ENCODE measurements at regions not wholly inside any gene's neighbourhood (a gene's known extent, or its start where the extent isn't known, plus 50 kb on each side); places are given as distances from the start of the nearest gene placed in this dataset.

- Mint-ChIP-seq H3K9me3 (no peaks in the 10 kb centered on the region), H3K4me1 (ENCODE audit: low read depth) (no peaks in the 10 kb centered on the region), H3K4me3 (ENCODE audit: low read depth) (no peak overlapping the region), H3K27ac (no peak overlapping the region), H3K27me3 (ENCODE audit: low read depth) (peaks cover 15% of the 10 kb centered on the region), H3K36me3 (ENCODE audit: low read depth) (no peaks in the 10 kb centered on the region)
- DNase-seq (ENCODE audit: low spot score): no peak
- intact Hi-C loops (cut with micrococcal nuclease): no loop called here
These were observed 76.9 kb downstream of the FAM50B start for GRCh38 chr6:3926150-3926482.

- no peak for DNase-seq (ENCODE audit: low spot score)
- peaks cover 7% of the 10 kb centered on the region for H3K27me3 Mint-ChIP-seq (ENCODE audit: low read depth)
- H3K27ac Mint-ChIP-seq: no peak overlapping the region
- H3K36me3 Mint-ChIP-seq (ENCODE audit: low read depth): no peaks in the 10 kb centered on the region
- H3K9me3 Mint-ChIP-seq: no peaks in the 10 kb centered on the region
- no peaks in the 10 kb centered on the region for H3K4me1 Mint-ChIP-seq (ENCODE audit: low read depth)
- no peak overlapping the region for H3K4me3 Mint-ChIP-seq (ENCODE audit: low read depth)
- intact Hi-C loops (cut with micrococcal nuclease): no loop called here
These were observed 78.9 kb downstream of the FAM50B start for GRCh38 chr6:3928111-3928510.

GRCh38 chr6:3929281-3929798 is 80.2 kb downstream of the FAM50B start:
- Mint-ChIP-seq H3K4me1 (ENCODE audit: low read depth) (no peaks in the 10 kb centered on the region), H3K36me3 (ENCODE audit: low read depth) (no peaks in the 10 kb centered on the region), H3K4me3 (ENCODE audit: low read depth) (no peak overlapping the region), H3K9me3 (no peaks in the 10 kb centered on the region), H3K27me3 (ENCODE audit: low read depth) (peaks cover 5% of the 10 kb centered on the region), H3K27ac (no peak overlapping the region)
- intact Hi-C loops (cut with micrococcal nuclease): no loop called here
- no peak for DNase-seq (ENCODE audit: low spot score)

GRCh38 chr6:3937438-3937837 is 88.3 kb downstream of the FAM50B start:
- intact Hi-C loops (cut with micrococcal nuclease): no loop called here
- Mint-ChIP-seq H3K27ac (no peak overlapping the region), H3K36me3 (ENCODE audit: low read depth) (no peaks in the 10 kb centered on the region), H3K4me1 (ENCODE audit: low read depth) (no peaks in the 10 kb centered on the region), H3K4me3 (ENCODE audit: low read depth) (no peak overlapping the region), H3K27me3 (ENCODE audit: low read depth) (peaks cover 34% of the 10 kb centered on the region), H3K9me3 (no peaks in the 10 kb centered on the region)
- no peak for DNase-seq (ENCODE audit: low spot score)

- no peaks in the 10 kb centered on the region for H3K4me1 Mint-ChIP-seq (ENCODE audit: low read depth)
- H3K4me3 Mint-ChIP-seq (ENCODE audit: low read depth): no peak overlapping the region
- H3K9me3 Mint-ChIP-seq: no peaks in the 10 kb centered on the region
- H3K36me3 Mint-ChIP-seq (ENCODE audit: low read depth): no peaks in the 10 kb centered on the region
- no peak for DNase-seq (ENCODE audit: low spot score)
- intact Hi-C loops (cut with micrococcal nuclease): no loop called here
- no peak overlapping the region for H3K27ac Mint-ChIP-seq
- peaks cover 35% of the 10 kb centered on the region for H3K27me3 Mint-ChIP-seq (ENCODE audit: low read depth)
These were observed 89.7 kb downstream of the FAM50B start for GRCh38 chr6:3938715-3939367.

- Mint-ChIP-seq H3K4me1 (ENCODE audit: low read depth) (no peaks in the 10 kb centered on the region), H3K4me3 (ENCODE audit: low read depth) (no peak overlapping the region), H3K9me3 (no peaks in the 10 kb centered on the region), H3K27me3 (ENCODE audit: low read depth) (peaks cover 35% of the 10 kb centered on the region), H3K27ac (no peak overlapping the region), H3K36me3 (ENCODE audit: low read depth) (no peaks in the 10 kb centered on the region)
- DNase-seq (ENCODE audit: low spot score): no peak
- intact Hi-C loops (cut with micrococcal nuclease): no loop called here
These were observed 90.3 kb downstream of the FAM50B start for GRCh38 chr6:3939368-3939958.

- no peak overlapping the region for H3K4me3 Mint-ChIP-seq (ENCODE audit: low read depth)
- no peak overlapping the region for H3K27ac Mint-ChIP-seq
- H3K36me3 Mint-ChIP-seq (ENCODE audit: low read depth): no peaks in the 10 kb centered on the region
- intact Hi-C loops (cut with micrococcal nuclease): no loop called here
- DNase-seq (ENCODE audit: low spot score): no peak
- H3K4me1 Mint-ChIP-seq (ENCODE audit: low read depth): no peaks in the 10 kb centered on the region
- H3K9me3 Mint-ChIP-seq: no peaks in the 10 kb centered on the region
- H3K27me3 Mint-ChIP-seq (ENCODE audit: low read depth): peaks cover 36% of the 10 kb centered on the region
These were observed 90.8 kb downstream of the FAM50B start for GRCh38 chr6:3939964-3940363.

GRCh38 chr6:3940703-3941102 is 91.5 kb downstream of the FAM50B start:
- Mint-ChIP-seq H3K4me3 (ENCODE audit: low read depth) (no peak overlapping the region), H3K36me3 (ENCODE audit: low read depth) (no peaks in the 10 kb centered on the region), H3K9me3 (no peaks in the 10 kb centered on the region), H3K27me3 (ENCODE audit: low read depth) (peaks cover 37% of the 10 kb centered on the region), H3K27ac (no peak overlapping the region), H3K4me1 (ENCODE audit: low read depth) (no peaks in the 10 kb centered on the region)
- no peak for DNase-seq (ENCODE audit: low spot score)
- intact Hi-C loops (cut with micrococcal nuclease): no loop called here

GRCh38 chr6:3943331-3943765 is 94.2 kb downstream of the FAM50B start:
- no peak for DNase-seq (ENCODE audit: low spot score)
- Mint-ChIP-seq H3K4me3 (ENCODE audit: low read depth) (no peak overlapping the region), H3K27me3 (ENCODE audit: low read depth) (peaks cover 26% of the 10 kb centered on the region), H3K9me3 (no peaks in the 10 kb centered on the region), H3K27ac (no peak overlapping the region), H3K4me1 (ENCODE audit: low read depth) (no peaks in the 10 kb centered on the region), H3K36me3 (ENCODE audit: low read depth) (no peaks in the 10 kb centered on the region)
- intact Hi-C loops (cut with micrococcal nuclease): no loop called here

- no peak for DNase-seq (ENCODE audit: low spot score)
- Mint-ChIP-seq H3K4me1 (ENCODE audit: low read depth) (no peaks in the 10 kb centered on the region), H3K36me3 (ENCODE audit: low read depth) (no peaks in the 10 kb centered on the region), H3K9me3 (no peaks in the 10 kb centered on the region), H3K27ac (no peak overlapping the region), H3K4me3 (ENCODE audit: low read depth) (no peak overlapping the region), H3K27me3 (ENCODE audit: low read depth) (peaks cover 26% of the 10 kb centered on the region)
- intact Hi-C loops (cut with micrococcal nuclease): no loop called here
These were observed 95.1 kb downstream of the FAM50B start for GRCh38 chr6:3944246-3944645.

GRCh38 chr6:3946778-3947177 is 97.6 kb downstream of the FAM50B start:
- Mint-ChIP-seq H3K4me3 (ENCODE audit: low read depth) (no peak overlapping the region), H3K36me3 (ENCODE audit: low read depth) (no peaks in the 10 kb centered on the region), H3K27ac (no peak overlapping the region), H3K27me3 (ENCODE audit: low read depth) (peaks cover 33% of the 10 kb centered on the region), H3K4me1 (ENCODE audit: low read depth) (no peaks in the 10 kb centered on the region), H3K9me3 (no peaks in the 10 kb centered on the region)
- intact Hi-C loops (cut with micrococcal nuclease): no loop called here
- no peak for DNase-seq (ENCODE audit: low spot score)

- no peak overlapping the region for H3K4me3 Mint-ChIP-seq (ENCODE audit: low read depth)
- no peaks in the 10 kb centered on the region for H3K36me3 Mint-ChIP-seq (ENCODE audit: low read depth)
- no peaks in the 10 kb centered on the region for H3K9me3 Mint-ChIP-seq
- DNase-seq (ENCODE audit: low spot score): no peak
- no peaks in the 10 kb centered on the region for H3K4me1 Mint-ChIP-seq (ENCODE audit: low read depth)
- no peak overlapping the region for H3K27ac Mint-ChIP-seq
- H3K27me3 Mint-ChIP-seq (ENCODE audit: low read depth): peaks cover 33% of the 10 kb centered on the region
- intact Hi-C loops (cut with micrococcal nuclease): no loop called here
These were observed 99.7 kb downstream of the FAM50B start for GRCh38 chr6:3948866-3949265.

- no peak for DNase-seq (ENCODE audit: low spot score)
- peaks cover 33% of the 10 kb centered on the region for H3K27me3 Mint-ChIP-seq (ENCODE audit: low read depth)
- H3K36me3 Mint-ChIP-seq (ENCODE audit: low read depth): no peaks in the 10 kb centered on the region
- no peak overlapping the region for H3K4me3 Mint-ChIP-seq (ENCODE audit: low read depth)
- no peak overlapping the region for H3K27ac Mint-ChIP-seq
- H3K9me3 Mint-ChIP-seq: no peaks in the 10 kb centered on the region
- intact Hi-C loops (cut with micrococcal nuclease): no loop called here
- no peaks in the 10 kb centered on the region for H3K4me1 Mint-ChIP-seq (ENCODE audit: low read depth)
These were observed 100.3 kb downstream of the FAM50B start for GRCh38 chr6:3949521-3949920.
